GM21717 (cell line): ENCODE measurements at regions not wholly inside any gene's neighbourhood (a gene's known extent, or its start where the extent isn't known, plus 50 kb on each side); places are given as distances from the start of the nearest gene placed in this dataset.

ENCODE experiments used
- ATAC-seq: cut with Tn5 transposase; IDR thresholded peaks from one replicate; pipeline ENCODE4 v1.9.1; 2021; ENCODE audit warnings: mild to moderate bottlenecking, moderate library complexity; ENCODE audit not compliant: unreplicated experiment

GRCh38 chr12:23431006-23431405 lies 518.5 kb downstream of the SOX5 start:
- ATAC-seq, result no peak

DNA sequence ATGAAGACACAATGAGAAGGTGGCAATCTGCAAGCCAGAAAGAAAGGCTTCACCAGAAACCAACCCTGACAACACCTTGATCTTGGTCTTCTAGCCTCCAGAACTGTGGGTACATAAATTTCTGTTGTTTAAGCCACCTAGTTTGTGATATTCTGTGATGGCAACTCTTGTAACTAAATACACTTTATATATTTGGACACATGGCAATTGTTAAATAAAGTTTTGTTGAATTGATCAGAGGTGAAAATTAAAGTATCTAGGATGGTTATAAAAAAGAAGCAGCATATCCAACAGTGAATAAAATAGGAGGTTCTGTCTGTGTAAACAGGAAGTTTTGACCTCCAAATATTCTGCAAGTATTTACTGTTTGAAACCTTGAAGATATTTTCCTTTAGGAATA lies 516.3 kb downstream of the SOX5 start:
- ATAC-seq, result no peak

GRCh38 chr12:23434154-23434553 lies 515.3 kb downstream of the SOX5 start:
- no peak for ATAC-seq

DNA sequence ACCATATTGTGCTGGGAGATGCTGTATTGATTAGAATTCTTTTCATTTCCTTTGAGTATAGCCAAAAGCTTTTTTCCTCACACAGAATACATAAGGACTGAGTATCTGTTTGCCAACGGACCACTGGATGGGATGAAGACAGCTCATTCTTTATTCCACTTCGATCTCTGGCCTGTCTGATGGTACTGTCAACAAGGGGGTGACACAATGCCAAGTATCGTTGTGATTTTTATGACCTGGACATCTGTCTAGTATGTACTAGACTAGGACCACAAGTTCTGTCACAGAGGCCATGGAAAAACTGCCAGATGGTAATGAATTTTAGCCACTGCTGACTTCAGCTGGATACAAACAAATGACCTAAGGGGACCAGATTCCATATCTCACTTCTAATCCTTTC lies 502.7 kb downstream of the SOX5 start:
- ATAC-seq, result no peak

- no peak for ATAC-seq
These were observed 498.7 kb downstream of the SOX5 start for GRCh38 chr12:23450810-23451209.

- no peak for ATAC-seq
These were observed 494.2 kb downstream of the SOX5 start for GRCh38 chr12:23455283-23455682.

DNA sequence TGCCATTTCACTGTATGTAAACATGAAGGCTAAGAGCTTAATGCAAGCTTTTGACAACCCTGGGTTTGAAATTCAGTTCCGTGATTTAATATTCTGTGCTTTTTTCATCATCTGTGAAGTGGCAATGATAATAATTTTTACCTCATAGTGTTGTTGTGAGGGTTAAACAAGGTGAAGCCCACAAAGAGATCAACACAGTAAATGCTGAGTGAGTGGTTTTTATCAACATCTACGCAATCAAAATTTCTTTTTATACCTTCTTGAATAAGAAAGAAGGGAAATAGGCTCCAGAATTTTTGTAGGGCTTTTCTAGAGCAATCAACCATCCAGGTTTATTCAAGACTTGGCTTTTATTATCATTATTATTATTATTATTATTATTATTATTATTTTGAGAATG lies 490.8 kb downstream of the SOX5 start:
- ATAC-seq, result no peak

DNA sequence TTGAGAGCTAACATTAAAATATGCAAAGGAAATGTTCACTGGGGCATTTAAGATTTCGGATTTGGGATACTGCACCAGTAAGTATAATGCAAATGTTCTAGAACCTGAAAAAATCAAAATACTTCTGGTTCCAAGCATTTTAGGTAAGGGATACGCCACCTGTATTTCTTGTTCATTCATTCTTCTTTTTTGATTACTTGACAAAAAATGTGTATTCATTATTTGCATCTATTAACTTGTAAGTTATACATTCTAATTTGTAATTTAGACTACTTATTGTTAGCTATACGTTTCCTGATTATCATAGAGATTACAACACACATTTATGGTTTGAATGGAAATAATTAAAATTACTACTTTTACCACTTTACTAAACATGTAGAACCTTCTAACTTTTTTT lies 486.9 kb downstream of the SOX5 start:
- ATAC-seq, result no peak

DNA sequence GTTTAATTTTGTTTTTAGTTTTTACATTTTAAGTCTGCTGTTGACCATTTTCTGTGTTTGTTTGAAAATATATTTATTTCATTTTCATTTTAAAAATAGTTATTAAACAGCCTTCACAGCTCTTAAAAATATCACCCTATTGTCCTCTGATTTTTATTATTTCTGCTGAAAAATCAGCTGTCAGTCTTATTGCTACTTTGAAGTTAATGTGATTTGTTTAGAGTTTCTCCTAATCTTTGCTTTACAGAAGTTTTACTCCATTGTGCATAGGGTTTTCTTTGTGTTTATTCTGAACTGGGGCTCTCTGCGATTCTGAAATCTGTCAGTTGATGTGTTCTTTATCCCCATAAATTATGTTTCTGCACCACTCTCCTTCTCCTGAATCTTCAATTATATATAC lies 486.3 kb downstream of the SOX5 start:
- no peak for ATAC-seq

DNA sequence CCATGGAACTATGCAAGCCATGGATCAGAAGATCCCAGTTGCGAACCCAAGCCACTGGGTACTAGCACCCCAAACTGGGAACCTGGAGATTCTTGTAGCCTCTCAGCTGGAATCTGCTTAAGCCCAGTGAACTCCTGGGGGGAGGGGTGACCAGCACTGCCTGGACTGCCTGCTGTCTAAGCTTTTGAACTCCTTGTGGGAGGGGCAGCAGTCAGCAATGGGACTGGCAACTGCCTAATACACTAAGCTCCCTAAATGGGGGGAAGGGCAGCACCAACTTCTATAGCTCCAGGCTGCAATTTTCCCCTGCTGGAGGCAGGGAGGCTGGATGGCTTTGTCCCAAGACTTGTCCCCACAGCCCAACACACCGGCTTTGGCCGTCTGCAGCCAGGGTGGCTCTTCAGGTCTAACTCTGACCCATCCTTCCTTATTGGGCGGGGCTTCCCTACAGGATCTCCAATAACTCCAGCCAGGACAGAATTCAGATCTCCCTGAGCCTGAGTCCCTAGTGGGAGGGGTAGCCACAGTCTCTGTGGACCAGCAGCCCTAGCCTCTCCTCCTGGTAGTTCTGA lies 485.1 kb downstream of the SOX5 start:
- ATAC-seq, result no peak

GRCh38 chr12:23472329-23472971 lies 477.0 kb downstream of the SOX5 start:
- ATAC-seq, result no peak

GRCh38 chr12:23473071-23473470 lies 476.4 kb downstream of the SOX5 start:
- no peak for ATAC-seq

- ATAC-seq, result no peak
These were observed 475.0 kb downstream of the SOX5 start for GRCh38 chr12:23474438-23474976.
